ENCODE measurements at regions not wholly inside any gene's neighbourhood (a gene's known extent, or its start where the extent isn't known, plus 50 kb on each side); places are given as distances from the start of the nearest gene placed in this dataset.

DNA sequence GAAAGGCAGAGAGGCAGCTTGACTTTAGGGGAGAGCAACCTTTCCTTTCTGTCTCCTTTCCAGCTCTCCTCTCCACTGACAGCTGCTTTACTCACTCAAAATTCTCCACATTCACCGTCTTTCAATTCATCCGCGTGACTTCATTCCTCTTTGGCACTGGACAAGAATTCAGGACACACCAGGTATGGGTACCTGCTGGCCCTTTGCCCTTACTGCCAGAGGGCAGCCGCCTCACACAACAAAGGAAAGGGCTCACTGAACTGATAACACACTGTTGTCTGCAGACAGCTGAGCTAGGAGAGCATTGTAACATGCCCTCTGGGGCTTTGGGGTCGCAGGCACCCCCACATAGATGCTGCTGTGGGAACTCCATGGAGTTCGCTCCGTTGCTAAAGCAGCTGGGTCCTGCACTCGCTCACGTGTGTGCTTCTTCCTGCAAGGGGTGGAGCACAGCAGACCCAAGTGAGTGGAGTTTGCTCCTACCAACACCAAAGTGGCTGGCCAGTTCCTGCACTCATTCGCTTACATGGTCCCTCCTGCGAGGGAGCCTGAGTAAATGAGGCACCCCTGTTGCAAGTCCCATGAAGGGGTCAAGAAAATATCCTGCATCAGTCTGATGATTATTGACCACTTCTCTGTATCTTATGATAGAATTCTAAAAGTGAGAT, 79.0 kb upstream of the SGO1 start:
- Histone ChIP-seq H3K27me3 (ENCODE audit: control insufficient read depth, insufficient read depth, low read length) (no peaks in the 10 kb centered on the region), H3K4me3 (ENCODE audit: low read depth, low read length) (no peak overlapping the region), H3K36me3 (ENCODE audit: control insufficient read depth, insufficient read depth, low read length) (no peaks in the 10 kb centered on the region)
- FAIRE-seq (no peak), DNase-seq (ENCODE audit: low read depth) (no peak)
- TF ChIP-seq, protein P1, sequence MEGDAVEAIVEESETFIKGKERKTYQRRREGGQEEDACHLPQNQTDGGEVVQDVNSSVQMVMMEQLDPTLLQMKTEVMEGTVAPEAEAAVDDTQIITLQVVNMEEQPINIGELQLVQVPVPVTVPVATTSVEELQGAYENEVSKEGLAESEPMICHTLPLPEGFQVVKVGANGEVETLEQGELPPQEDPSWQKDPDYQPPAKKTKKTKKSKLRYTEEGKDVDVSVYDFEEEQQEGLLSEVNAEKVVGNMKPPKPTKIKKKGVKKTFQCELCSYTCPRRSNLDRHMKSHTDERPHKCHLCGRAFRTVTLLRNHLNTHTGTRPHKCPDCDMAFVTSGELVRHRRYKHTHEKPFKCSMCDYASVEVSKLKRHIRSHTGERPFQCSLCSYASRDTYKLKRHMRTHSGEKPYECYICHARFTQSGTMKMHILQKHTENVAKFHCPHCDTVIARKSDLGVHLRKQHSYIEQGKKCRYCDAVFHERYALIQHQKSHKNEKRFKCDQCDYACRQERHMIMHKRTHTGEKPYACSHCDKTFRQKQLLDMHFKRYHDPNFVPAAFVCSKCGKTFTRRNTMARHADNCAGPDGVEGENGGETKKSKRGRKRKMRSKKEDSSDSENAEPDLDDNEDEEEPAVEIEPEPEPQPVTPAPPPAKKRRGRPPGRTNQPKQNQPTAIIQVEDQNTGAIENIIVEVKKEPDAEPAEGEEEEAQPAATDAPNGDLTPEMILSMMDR (IDR thresholded peaks at IDR 0.05; ENCODE audit: insufficient read depth, low read length, severe bottlenecking), result no peak

DNA sequence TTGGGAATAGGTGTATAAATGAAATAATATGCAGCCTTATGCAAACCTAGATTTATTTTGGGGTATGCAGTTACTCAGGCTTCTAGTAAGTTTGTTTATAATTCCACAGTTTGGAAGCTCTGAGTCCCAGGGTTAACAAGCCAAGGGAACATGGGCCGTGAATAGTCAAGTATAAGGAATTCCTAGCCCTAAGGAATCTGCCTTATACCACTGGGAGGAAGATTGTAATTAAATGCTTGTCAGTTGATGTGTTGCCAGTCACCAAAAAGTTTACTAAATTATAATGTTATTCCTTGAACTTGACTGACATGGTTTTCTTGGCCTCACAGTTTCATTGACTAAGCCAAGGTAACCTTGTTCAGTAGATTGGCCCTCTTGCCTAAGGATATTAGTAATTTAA, 72.4 kb upstream of the SGO1 start:
- Histone ChIP-seq H3K4me3 (ENCODE audit: low read depth, low read length) (no peak overlapping the region), H3K36me3 (ENCODE audit: control insufficient read depth, insufficient read depth, low read length) (no peaks in the 10 kb centered on the region), H3K27me3 (ENCODE audit: control insufficient read depth, insufficient read depth, low read length) (no peaks in the 10 kb centered on the region)
- no peak for DNase-seq (ENCODE audit: low read depth)
- TF ChIP-seq, protein P1 (IDR thresholded peaks at IDR 0.05; ENCODE audit: insufficient read depth, low read length, severe bottlenecking), result no peak
- no peak for FAIRE-seq

DNA sequence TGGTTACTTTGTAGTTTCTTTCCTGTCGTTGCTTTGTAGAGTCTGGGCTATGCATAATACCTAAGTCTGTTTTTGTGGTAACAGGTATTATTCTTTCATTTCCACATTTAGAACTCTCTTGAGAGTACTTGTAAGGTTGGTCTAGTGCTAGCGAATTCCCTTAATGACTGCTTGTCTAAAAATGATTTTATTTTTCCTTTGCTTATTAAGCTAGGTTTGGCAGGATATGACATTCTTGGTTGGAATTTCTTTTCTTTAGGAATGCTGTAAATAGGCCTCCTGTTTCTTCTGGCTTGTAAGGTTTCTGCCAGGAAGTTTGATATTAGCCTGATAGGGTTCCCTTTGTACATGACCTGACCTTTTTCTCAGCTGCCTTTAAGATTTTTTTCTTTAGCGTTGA, 70.1 kb upstream of the SGO1 start:
- Histone ChIP-seq H3K27me3 (ENCODE audit: control insufficient read depth, insufficient read depth, low read length) (no peaks in the 10 kb centered on the region), H3K36me3 (ENCODE audit: control insufficient read depth, insufficient read depth, low read length) (no peaks in the 10 kb centered on the region), H3K4me3 (ENCODE audit: low read depth, low read length) (no peak overlapping the region)
- no peak for FAIRE-seq
- TF ChIP-seq, protein P1 (IDR thresholded peaks at IDR 0.05; ENCODE audit: insufficient read depth, low read length, severe bottlenecking), result no peak
- peak; percentile 65 for DNase-seq (ENCODE audit: low read depth)

DNA sequence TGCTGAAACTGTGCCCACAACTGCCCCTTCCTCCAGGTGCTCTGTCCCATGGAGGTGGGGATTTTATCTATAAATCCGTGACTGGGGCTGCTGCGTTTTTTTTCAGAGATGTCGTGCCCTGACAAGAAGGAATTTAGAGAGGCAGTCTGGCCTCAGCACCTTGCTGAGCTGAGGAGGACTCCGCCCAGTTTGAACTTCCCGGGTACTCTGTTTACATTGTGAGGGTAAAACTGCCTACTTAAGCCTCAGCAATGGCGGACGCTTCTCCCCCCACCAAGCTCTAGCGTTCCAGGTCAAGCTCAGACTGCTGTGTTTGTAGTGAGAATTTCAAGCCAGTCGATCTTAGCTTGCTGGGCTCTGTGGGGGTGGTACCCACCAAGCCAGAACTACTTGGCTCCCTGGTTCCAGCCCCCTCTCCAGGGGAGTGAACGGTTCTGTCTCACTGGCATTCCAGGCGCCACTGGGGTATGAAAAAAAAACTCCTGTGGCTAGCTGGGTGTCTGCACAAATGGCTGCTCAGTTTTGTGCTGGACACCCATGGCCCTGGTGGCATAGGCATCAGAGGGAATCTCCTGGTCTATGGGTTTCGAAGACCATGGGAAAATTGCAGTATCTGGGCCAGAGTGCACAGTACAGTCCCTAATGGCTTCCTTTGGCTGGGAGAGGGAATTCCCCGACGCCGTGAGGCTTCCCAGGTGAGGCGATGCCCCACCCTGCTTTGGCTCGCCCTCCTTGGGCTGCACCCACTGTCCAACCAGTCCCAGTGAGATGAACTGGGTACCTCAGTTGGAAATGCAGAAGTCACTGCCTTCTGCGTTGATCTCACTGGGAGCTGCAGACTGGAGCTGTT, 68.5 kb upstream of the SGO1 start:
- no peaks in the 10 kb centered on the region for H3K36me3 ChIP-seq (ENCODE audit: control insufficient read depth, insufficient read depth, low read length)
- FAIRE-seq (no peak), DNase-seq (ENCODE audit: low read depth) (peak; percentile 7)
- no peak overlapping the region for H3K4me3 ChIP-seq (ENCODE audit: low read depth, low read length)
- TF ChIP-seq, protein P1 (IDR thresholded peaks at IDR 0.05; ENCODE audit: insufficient read depth, low read length, severe bottlenecking), result no peak
- no peaks in the 10 kb centered on the region for H3K27me3 ChIP-seq (ENCODE audit: control insufficient read depth, insufficient read depth, low read length)

DNA sequence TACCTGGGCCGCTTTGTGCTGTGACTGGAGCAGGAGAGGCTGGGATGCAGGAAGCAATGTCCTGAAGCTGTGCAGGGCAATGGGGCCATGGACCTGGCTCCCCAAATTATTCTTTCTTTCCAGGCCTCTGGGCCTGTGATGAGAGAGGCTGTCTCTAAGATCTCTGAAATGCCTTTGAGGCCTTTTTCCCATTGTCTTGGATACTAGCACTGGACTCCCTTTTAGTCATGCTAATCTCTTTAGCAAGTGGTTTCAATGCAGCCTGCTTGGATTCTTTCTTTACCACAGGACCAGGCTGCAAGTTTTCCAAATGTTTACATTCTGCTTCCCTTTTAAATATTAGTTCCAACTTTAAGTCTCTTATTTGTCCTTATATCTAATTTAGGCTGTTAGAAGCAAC, 64.8 kb upstream of the SGO1 start:
- no peak for FAIRE-seq

More for the DNA sequence above, 64.8 kb upstream of the SGO1 start:
- H3K36me3 ChIP-seq (ENCODE audit: control insufficient read depth, insufficient read depth, low read length), result no peaks in the 10 kb centered on the region
- TF ChIP-seq, protein P1 (IDR thresholded peaks at IDR 0.05; ENCODE audit: insufficient read depth, low read length, severe bottlenecking), result no peak
- no peak for DNase-seq (ENCODE audit: low read depth)
- no peaks in the 10 kb centered on the region for H3K27me3 ChIP-seq (ENCODE audit: control insufficient read depth, insufficient read depth, low read length)
- no peak overlapping the region for H3K4me3 ChIP-seq (ENCODE audit: low read depth, low read length)

All from bronchial epithelial cell (primary cell).